ENCODE measurements at regions not wholly inside any gene's neighbourhood (a gene's known extent, or its start where the extent isn't known, plus 50 kb on each side); places are given as distances from the start of the nearest gene placed in this dataset.
"Not testable (repeated sequence)": the region's sequence is repeated elsewhere in the genome, so short reads cannot be mapped to it uniquely, and the experiment has no call there.

DNA sequence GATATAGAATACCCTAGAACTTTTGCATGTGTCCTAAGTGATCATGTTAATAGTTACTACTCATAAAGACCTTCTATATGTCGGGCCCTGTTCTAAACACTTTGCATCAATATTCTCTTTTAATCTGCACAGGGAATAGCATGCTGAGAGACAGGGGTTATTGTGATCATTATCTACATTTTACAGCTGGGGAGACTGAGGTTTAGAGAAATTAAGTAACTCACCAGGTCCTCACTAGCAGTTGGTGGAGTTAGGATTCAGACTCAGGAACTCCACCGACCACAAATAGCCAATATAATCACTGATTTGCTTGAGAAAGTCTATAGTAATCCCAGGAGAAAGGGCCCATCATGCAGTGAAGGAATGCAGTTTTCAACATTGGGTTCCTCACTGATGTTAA lies 111.2 kb upstream of the ADO start:
- no peaks in the 10 kb centered on the region for H3K27me3 Mint-ChIP-seq (ENCODE audit: low read depth)
- ATAC-seq = no peak
- CTCF ChIA-PET = interaction anchor here (1.8 kb wide), 1 partner anchor 40 kb away, joined by 5 read pairs; no protein-coding TSS in a partner anchor
- H3K4me1 Mint-ChIP-seq (ENCODE audit: low read depth) = peaks cover 30% of the 10 kb centered on the region
- DNase-seq = no peak
- no peak overlapping the region for H3K27ac Mint-ChIP-seq
- no peaks in the 10 kb centered on the region for H3K9me3 Mint-ChIP-seq (ENCODE audit: insufficient read depth)
- no peak overlapping the region for H3K4me3 Mint-ChIP-seq
- no peaks in the 10 kb centered on the region for H3K36me3 Mint-ChIP-seq (ENCODE audit: low read depth)
- POLR2A ChIA-PET = no interaction called here

DNA sequence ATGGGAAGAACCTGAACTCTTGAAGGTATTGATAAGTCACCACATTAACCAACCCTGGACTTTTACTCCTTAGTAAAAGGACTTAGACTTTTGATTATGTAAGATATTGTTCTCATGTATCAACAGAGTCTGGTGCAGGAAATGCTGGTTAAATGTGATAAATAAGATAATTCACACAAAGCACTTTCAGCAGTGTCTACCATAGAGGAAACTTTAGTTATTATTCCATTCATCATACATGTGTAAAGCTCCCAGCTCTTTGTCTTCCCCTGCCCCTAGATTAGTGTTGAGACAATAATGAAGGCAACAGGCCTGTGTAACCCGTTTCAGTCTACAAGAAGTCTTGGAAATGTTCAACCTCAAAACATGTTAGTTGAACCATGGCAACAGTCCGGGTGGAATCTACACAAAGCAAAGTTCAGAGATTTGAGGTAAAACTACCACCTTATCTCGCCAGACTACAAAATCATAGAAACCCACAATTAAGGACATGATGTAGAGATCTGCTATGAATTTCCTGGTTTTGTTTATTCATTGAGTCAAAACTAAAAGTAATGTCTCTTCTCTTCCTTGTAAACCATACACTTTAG lies 109.9 kb upstream of the ADO start:
- ChIA-PET CTCF (interaction anchor here (0.9 to 1.1 kb wide), 2 partner anchors 13 to 58 kb away, joined by 5 to 7 read pairs; no protein-coding TSS in a partner anchor), POLR2A (interaction anchor here (0.6 kb wide), 1 partner anchor 82 kb away, joined by 4 read pairs; no protein-coding TSS in a partner anchor)
- Mint-ChIP-seq H3K27me3 (ENCODE audit: low read depth) (no peaks in the 10 kb centered on the region), H3K4me1 (ENCODE audit: low read depth) (peaks cover 24% of the 10 kb centered on the region), H3K4me3 (no peak overlapping the region), H3K36me3 (ENCODE audit: low read depth) (peaks cover 6% of the 10 kb centered on the region), H3K27ac (no peak overlapping the region), H3K9me3 (ENCODE audit: insufficient read depth) (peaks cover 10% of the 10 kb centered on the region)
- DNase-seq (no peak), ATAC-seq (no peak)

DNA sequence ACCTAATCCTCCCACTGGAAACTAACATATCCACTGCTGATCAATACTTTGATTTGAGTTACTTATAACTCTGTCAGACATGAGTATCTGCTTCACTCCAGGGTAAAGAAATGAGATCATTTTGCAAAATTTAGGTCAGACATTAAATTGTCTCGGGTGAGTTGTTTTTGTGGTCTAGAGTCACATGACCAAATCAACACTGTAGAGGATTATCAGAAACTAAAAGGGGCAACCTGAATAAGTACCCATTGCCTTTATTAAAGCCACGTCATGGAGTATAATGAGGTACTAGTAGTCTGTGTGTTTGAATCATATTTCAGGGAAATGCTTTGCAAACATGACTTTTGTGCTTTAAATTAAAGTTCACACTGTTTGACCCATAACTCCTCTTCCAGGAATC lies 107.7 kb upstream of the ADO start:
- H3K4me1 Mint-ChIP-seq (ENCODE audit: low read depth) = peaks cover 5% of the 10 kb centered on the region
- H3K9me3 Mint-ChIP-seq (ENCODE audit: insufficient read depth) = peaks cover 19% of the 10 kb centered on the region
- POLR2A ChIA-PET = no interaction called here
- no peak overlapping the region for H3K27ac Mint-ChIP-seq
- CTCF ChIA-PET = no interaction called here
- H3K4me3 Mint-ChIP-seq = no peak overlapping the region
- DNase-seq (no peak), ATAC-seq (no peak)
- peaks cover 3% of the 10 kb centered on the region for H3K27me3 Mint-ChIP-seq (ENCODE audit: low read depth)
- H3K36me3 Mint-ChIP-seq (ENCODE audit: low read depth) = peaks cover 11% of the 10 kb centered on the region

DNA sequence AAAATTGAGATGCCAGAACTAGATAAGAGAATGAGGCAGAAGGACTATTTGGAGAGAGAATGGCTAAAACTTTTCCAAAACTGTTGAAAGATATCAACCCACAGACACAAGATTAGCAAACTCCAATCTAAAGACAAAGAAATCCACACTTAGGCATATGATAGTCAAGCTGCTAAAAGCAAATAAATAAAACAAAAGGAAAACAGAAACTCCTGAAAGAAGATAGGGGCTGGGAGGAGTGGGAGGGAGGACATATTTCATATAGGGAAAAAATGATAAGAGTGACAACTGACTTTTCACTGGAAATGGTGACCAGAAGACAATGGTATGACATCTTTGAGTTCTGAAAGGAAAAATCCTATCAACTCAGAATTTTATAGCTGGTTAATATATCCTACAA lies 105.4 kb upstream of the ADO start:
- CTCF ChIA-PET = interaction anchor here (0.9 kb wide), 1 partner anchor 35 kb away, joined by 3 read pairs; no protein-coding TSS in a partner anchor
- Mint-ChIP-seq H3K36me3 (ENCODE audit: low read depth) (peaks cover 11% of the 10 kb centered on the region), H3K27me3 (ENCODE audit: low read depth) (peaks cover 13% of the 10 kb centered on the region), H3K4me1 (ENCODE audit: low read depth) (peaks cover 5% of the 10 kb centered on the region), H3K4me3 (no peak overlapping the region), H3K27ac (no peak overlapping the region), H3K9me3 (ENCODE audit: insufficient read depth) (peaks cover 19% of the 10 kb centered on the region)
- POLR2A ChIA-PET = no interaction called here
- ATAC-seq (no peak), DNase-seq (no peak)

DNA sequence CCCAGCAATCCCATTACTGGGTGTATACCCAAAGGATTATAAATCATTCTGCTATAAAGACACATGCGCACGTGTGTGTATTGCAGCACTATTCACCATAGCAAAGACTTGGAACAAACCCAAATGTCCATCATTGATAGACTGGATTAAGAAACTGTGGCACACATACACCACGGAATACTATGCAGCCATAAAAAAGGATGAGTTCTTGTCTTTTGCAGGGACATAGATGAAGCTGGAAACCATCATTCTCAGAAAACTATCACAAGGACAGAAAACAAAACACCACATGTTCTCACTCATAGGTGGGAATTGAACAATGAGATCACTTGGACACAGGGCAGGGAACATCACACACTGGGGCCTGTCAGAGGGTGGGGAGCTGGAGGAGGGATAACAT lies 100.4 kb upstream of the ADO start:
- POLR2A ChIA-PET = interaction anchor here (0.9 kb wide), 1 partner anchor 28 kb away, joined by 4 read pairs; no protein-coding TSS in a partner anchor

DNA sequence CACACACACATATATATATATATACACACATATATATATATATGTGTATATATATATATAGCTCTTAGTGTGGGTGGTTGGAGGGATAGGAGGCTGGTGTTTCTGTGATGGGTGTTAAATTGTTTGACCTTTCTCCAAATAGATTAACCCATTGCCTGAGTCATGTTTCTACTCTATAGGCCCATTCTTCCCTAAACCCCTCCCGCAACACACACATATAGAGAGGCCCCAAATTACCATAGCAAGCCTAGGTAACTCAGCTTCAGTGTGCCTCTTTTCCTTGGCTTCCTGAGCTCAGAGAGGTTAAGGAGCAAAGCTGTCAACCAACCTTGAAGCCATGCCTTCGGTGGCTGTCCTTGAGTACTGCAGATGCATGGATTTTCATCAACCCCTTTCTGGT lies 98.7 kb upstream of the ADO start:
- DNase-seq = no peak
- no peak for ATAC-seq
- Mint-ChIP-seq H3K4me1 (ENCODE audit: low read depth) (peaks cover 3% of the 10 kb centered on the region), H3K27me3 (ENCODE audit: low read depth) (peaks cover 12% of the 10 kb centered on the region), H3K9me3 (ENCODE audit: insufficient read depth) (peaks cover 4% of the 10 kb centered on the region), H3K27ac (no peak overlapping the region), H3K4me3 (no peak overlapping the region), H3K36me3 (ENCODE audit: low read depth) (no peaks in the 10 kb centered on the region)
- ChIA-PET CTCF (interaction anchor here (0.6 to 1.5 kb wide), 2 partner anchors 23 to 24 kb away, joined by 3 to 5 read pairs; no protein-coding TSS in a partner anchor), POLR2A (no interaction called here)

More for the DNA sequence above, 100.4 kb upstream of the ADO start:
- ATAC-seq; H3K36me3 Mint-ChIP-seq (ENCODE audit: low read depth); H3K4me3 Mint-ChIP-seq; CTCF ChIA-PET; H3K4me1 Mint-ChIP-seq (ENCODE audit: low read depth); DNase-seq; H3K27ac Mint-ChIP-seq: not testable (repeated sequence)
- H3K9me3 Mint-ChIP-seq (ENCODE audit: insufficient read depth) = peaks cover 14% of the 10 kb centered on the region
- peaks cover 13% of the 10 kb centered on the region for H3K27me3 Mint-ChIP-seq (ENCODE audit: low read depth)

DNA sequence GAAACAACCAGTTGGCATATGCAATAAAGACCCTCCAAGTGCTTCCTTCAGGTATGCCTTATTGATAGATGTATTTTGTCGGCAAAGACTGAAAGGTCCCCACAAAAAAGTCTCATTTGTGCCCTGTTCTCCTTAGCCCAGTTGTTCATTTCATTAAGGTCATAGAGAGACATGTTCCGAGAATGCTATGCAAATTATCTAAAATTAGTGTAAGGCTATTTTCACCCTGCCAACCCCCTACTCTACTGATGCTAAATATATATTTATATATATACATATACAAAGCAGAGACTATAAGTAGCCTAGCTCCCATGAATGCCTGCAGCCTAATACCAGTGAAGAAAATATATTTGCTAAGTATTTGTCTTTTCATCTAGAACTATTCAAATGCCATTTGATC lies 96.7 kb upstream of the ADO start:
- Mint-ChIP-seq H3K9me3 (ENCODE audit: insufficient read depth) (peaks cover 5% of the 10 kb centered on the region), H3K36me3 (ENCODE audit: low read depth) (no peaks in the 10 kb centered on the region), H3K4me1 (ENCODE audit: low read depth) (peaks cover 3% of the 10 kb centered on the region), H3K4me3 (no peak overlapping the region), H3K27ac (no peak overlapping the region), H3K27me3 (ENCODE audit: low read depth) (peaks cover 3% of the 10 kb centered on the region)
- CTCF ChIA-PET = no interaction called here
- ATAC-seq (no peak), DNase-seq (no peak)
- POLR2A ChIA-PET = no interaction called here

DNA sequence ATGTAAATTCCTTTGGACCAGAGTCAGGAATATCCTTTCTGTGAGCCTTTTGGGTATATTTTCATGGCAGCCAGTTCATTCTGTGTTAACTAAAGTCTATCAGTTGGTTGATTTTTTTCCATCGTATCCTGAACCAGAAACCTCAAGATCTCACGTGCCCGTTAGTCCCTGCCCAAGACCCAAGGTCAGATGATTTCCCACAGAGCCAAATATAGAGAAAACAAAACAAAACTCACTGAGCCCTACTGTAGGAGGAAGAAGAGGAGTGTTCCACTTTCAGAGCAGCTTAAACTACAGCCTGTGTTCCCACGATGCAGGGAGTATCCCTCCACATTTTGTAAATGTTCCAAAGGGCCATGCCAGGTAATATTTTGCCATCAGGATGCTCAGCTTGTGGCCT lies 96.0 kb upstream of the ADO start:
- DNase-seq = no peak
- peaks cover 5% of the 10 kb centered on the region for H3K9me3 Mint-ChIP-seq (ENCODE audit: insufficient read depth)
- peaks cover 3% of the 10 kb centered on the region for H3K4me1 Mint-ChIP-seq (ENCODE audit: low read depth)
- no peaks in the 10 kb centered on the region for H3K27me3 Mint-ChIP-seq (ENCODE audit: low read depth)
- POLR2A ChIA-PET = no interaction called here
- H3K36me3 Mint-ChIP-seq (ENCODE audit: low read depth) = no peaks in the 10 kb centered on the region
- no peak overlapping the region for H3K27ac Mint-ChIP-seq
- no peak for ATAC-seq
- CTCF ChIA-PET = no interaction called here
- no peak overlapping the region for H3K4me3 Mint-ChIP-seq

DNA sequence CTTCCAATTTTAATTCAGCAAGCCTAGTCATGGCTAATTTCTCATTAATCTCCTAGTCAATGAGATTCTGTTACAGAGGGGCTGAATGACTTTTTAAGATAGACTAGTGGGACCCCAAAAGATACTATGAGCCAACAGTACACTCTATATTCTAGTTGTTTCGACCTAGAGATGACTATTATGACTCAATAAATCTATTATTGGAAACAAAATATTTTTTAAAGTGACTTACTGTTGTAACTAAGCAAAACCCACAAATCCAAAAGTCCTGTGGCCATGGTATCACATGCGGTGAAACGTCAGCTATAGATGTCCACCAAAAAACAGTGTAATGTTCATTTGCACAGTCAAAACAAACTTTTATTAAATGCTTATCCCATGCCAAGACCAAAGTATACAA lies 95.3 kb upstream of the ADO start:
- POLR2A ChIA-PET = no interaction called here
- no peak for DNase-seq
- no peak for ATAC-seq
- no peak overlapping the region for H3K27ac Mint-ChIP-seq
- CTCF ChIA-PET = no interaction called here
- peaks cover 5% of the 10 kb centered on the region for H3K9me3 Mint-ChIP-seq (ENCODE audit: insufficient read depth)
- H3K4me1 Mint-ChIP-seq (ENCODE audit: low read depth) = peaks cover 3% of the 10 kb centered on the region
- H3K4me3 Mint-ChIP-seq = no peak overlapping the region
- no peaks in the 10 kb centered on the region for H3K36me3 Mint-ChIP-seq (ENCODE audit: low read depth)
- H3K27me3 Mint-ChIP-seq (ENCODE audit: low read depth) = no peaks in the 10 kb centered on the region

DNA sequence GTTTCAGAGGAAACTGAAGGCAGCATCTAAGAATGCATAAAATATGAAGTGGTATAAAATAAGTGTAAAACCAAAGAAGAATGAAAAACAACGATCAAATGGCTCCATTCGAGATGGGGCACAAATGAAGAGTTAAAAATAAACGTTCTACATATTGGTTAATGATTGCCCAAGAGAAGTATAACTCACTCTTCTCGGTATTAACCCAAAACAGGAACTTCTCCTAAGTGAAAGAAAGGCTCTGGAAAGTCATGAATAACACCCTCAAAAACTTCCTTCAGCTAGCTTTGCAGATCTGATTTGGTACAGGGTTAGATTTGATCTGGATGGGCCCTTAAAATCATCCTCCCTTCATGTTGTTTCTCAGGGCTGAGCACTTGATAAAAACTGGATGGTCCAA lies 94.3 kb upstream of the ADO start:
- Mint-ChIP-seq H3K4me3 (no peak overlapping the region), H3K9me3 (ENCODE audit: insufficient read depth) (peaks cover 5% of the 10 kb centered on the region), H3K4me1 (ENCODE audit: low read depth) (peaks cover 3% of the 10 kb centered on the region), H3K27ac (no peak overlapping the region), H3K36me3 (ENCODE audit: low read depth) (no peaks in the 10 kb centered on the region), H3K27me3 (ENCODE audit: low read depth) (peaks cover under 1% of the 10 kb centered on the region)
- no peak for ATAC-seq
- ChIA-PET CTCF (no interaction called here), POLR2A (no interaction called here)
- DNase-seq = no peak

DNA sequence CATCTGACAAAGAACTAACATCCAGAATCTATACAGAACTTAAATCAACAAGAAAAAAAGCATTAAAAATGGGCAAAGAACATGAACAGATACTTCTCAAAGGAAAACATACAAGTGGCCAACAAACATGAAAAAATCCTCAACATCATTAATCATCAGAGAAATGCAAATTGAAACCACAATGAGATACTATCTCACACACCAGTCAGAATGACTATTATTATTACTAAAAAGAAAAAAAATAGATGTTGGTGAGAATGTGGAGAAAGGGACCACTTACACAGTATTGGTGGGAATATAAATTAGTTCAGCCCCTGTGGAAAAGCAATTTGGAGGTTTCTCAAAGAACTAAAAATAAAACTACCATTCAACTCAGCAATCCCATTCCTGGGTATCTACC lies 89.1 kb upstream of the ADO start:
- ATAC-seq = no peak
- Mint-ChIP-seq H3K27ac (no peak overlapping the region), H3K27me3 (ENCODE audit: low read depth) (peaks cover 4% of the 10 kb centered on the region), H3K36me3 (ENCODE audit: low read depth) (no peaks in the 10 kb centered on the region), H3K9me3 (ENCODE audit: insufficient read depth) (peaks cover 5% of the 10 kb centered on the region), H3K4me3 (no peak overlapping the region), H3K4me1 (ENCODE audit: low read depth) (no peaks in the 10 kb centered on the region)
- POLR2A ChIA-PET = no interaction called here
- CTCF ChIA-PET = no interaction called here
- no peak for DNase-seq

DNA sequence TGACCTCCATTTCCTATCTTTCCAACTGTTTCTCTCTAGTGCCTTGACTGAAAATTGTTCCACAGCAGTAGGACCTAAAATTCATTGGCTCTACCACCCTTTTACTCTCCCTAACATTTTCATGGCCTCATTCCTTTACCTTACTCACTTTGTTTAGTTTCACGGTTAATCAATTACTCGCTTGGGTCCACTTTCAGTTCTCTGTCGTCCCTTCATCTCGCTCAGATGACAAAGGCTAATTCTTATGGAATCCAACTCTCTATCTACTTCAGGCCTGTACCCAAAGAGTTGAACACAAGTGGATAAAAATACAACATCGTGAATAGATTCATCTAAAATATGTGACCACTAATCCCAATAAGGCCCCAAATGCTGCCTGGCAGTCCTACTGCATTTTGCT lies 85.9 kb upstream of the ADO start:
- Mint-ChIP-seq H3K36me3 (ENCODE audit: low read depth) (no peaks in the 10 kb centered on the region), H3K9me3 (ENCODE audit: insufficient read depth) (no peaks in the 10 kb centered on the region), H3K27ac (no peak overlapping the region), H3K4me1 (ENCODE audit: low read depth) (no peaks in the 10 kb centered on the region), H3K27me3 (ENCODE audit: low read depth) (peaks cover 12% of the 10 kb centered on the region), H3K4me3 (no peak overlapping the region)
- CTCF ChIA-PET = no interaction called here
- no peak for ATAC-seq
- no peak for DNase-seq
- POLR2A ChIA-PET = no interaction called here

DNA sequence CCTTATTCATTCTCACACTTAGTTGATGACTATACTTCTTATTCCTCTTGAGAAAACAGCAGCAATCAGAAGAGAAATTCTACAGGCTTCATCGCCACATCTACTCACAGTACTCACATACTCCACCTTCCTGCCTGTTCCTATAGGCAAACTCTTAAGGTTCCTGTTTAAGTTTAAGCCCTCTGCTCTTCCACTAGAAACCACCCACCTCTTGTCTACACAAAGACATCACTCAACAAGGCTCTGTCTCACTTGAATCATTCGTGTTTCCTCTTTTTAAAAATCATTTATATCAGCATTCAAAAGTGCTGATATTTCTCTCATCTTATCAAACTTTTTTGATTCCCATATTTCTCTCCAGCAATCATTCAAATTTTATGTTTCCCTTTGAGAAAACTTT lies 85.5 kb upstream of the ADO start:
- H3K9me3 Mint-ChIP-seq (ENCODE audit: insufficient read depth) = no peaks in the 10 kb centered on the region

More for the DNA sequence above, 85.5 kb upstream of the ADO start:
- Mint-ChIP-seq H3K36me3 (ENCODE audit: low read depth) (no peaks in the 10 kb centered on the region), H3K4me3 (no peak overlapping the region), H3K27me3 (ENCODE audit: low read depth) (peaks cover 12% of the 10 kb centered on the region), H3K4me1 (ENCODE audit: low read depth) (no peaks in the 10 kb centered on the region), H3K27ac (no peak overlapping the region)
- no peak for DNase-seq
- no peak for ATAC-seq
- ChIA-PET POLR2A (no interaction called here), CTCF (no interaction called here)

Measured in activated CD8-positive, alpha-beta T cell treated with anti-CD3 and anti-CD28 coated beads, Interleukin-2, amount 10 ng/mL, durations not matched to agents 7 days and 5 days (primary cell).